Bone marrow (tissue), 2 donors: ENCODE measurements at regions not wholly inside any gene's neighbourhood (a gene's known extent, or its start where the extent isn't known, plus 50 kb on each side); places are given as distances from the start of the nearest gene placed in this dataset.

Experiments used
- DNase-seq, 2 donors: peaks; one replicate each; lab custom pipeline; 2025; lab: John Stamatoyannopoulos, UW

DNA sequence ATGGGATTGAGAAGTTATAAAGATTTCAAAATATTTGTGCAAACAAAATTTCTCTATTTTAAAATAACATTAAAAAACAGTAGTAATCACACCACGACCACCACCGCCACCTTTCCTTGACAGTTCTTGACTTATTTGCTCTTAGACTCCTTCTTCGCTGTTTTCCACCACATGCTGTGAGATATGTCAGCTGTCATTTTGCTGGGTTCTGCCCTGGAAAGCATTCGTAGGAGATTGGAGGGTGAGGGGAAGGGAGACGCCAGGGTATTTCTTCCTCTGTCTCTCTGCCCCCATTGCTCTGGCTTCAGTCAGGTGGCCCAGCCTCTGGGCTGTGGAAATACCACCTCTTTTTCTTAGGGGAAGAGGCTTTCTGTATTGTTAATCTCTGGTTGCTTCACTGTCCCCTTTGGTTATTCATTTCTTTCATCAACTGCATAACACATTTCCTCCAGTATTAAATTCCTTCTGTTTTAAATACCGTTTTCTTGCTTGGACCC, 186.2 kb downstream of the NEDD1 start:
- DNase-seq = no peak

- no peak for DNase-seq
Observed at GRCh38 chr12:97097734-97098133, 190.7 kb downstream of the NEDD1 start.

DNA sequence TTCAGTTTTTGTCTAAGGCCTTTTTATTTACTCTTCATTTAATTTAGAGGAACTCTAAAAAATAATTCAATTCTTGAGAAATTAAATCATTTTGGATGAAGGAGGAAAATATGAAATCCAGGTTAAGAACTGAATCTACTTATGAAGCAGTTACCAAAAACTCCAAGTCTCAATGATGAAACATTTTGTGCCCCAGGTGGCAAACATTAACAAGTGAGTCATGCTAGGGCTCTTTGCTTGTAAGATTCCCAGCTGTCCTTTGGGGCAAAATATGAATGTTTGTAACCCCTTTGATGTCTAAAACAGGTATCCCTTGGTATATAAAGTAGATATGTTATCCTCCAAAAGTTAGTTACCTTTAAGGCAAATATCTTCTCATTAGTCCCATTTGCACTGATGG, 202.4 kb downstream of the NEDD1 start:
- no peak for DNase-seq

DNA sequence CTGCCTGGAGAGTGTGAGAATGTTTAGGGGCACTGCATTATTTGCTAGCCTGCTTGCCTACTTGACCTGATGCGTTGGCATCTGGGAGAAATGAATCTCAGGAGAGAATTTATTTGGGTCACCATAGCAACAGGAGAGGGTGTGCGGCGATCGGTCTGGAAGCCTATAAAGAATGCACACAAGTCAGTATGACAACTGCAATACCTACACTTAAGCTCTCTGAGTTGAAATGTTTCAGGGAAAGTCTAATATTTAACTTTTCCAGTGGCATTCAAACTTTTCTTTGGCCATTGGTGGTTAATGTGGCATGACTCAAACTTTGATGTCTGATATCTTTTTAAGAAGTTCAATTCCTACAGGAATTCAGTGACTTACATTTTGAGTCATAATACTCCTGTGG, 205.1 kb downstream of the NEDD1 start:
- no peak for DNase-seq

DNA sequence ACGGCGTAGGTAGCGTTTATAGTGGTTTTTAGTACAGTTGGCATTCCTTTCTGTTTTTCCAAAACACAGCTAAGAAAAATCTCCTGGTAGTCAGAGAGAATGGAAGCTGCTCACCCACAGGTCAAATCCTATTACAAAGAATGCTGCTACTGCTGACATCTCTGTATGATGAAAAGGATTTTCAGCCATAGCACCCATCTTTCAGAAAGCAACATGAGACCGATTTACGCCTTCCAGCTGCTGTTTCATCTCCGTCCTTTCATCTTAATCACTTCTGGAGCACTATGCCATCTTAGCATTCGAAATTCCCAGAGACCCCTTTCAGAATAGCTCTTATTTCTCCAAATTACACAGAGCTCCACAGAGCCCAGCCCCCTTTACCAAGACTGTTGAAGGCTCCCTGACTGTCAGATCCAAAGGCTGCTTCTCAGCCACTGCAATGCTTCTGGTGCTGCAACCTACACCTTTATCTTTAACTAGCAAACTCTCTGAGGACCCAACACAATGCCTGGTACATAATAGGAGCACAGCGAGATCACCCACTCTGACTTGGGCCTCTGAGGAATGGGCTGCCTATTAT, 211.8 kb downstream of the NEDD1 start:
- DNase-seq = no peak

DNA sequence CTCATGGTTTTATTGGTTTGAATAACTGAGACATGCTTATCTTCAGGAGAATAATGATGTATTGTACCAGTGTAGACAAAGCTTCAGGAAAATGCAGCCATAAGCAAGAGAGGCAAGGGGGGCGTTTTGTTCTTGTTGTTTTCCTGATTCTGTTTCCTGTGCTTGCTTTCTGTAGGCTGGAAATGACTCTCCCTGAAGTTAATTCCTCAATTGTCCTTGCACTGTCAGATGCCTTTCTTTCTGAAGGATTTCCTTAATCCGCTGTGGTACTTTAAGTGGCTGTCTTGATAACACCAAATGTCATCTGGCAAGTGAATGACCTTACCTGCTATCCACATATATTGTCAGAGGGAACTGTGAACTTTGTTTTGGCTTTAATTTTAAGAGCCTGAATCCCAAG, 220.0 kb downstream of the NEDD1 start:
- no peak for DNase-seq

GRCh38 chr12:97131220-97131981, 224.3 kb downstream of the NEDD1 start:
- DNase-seq = no peak

GRCh38 chr12:97132270-97132669, 225.2 kb downstream of the NEDD1 start:
- DNase-seq = no peak

DNA sequence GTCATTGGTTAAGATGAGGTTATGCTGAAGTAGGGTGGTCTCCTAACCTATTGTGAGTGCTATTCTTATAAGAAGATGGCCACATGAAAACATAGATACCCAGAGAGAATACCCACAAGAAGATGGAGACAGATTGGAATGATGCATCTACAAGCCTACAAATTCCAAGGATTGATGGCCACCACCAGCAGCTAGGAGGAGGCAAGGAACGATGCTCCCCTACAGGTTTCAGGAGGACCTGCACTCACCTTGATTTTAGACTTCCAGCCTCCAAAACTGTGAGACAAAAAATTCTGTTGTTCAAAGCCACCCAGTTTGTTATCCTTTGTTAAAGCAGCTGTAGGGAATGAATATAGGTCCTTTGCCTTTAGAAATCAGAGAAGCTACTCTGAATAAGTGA, 227.4 kb downstream of the NEDD1 start:
- DNase-seq = no peak

- no peak for DNase-seq
Observed at GRCh38 chr12:97140355-97140754, 233.3 kb downstream of the NEDD1 start.

GRCh38 chr12:97142737-97143410, 235.8 kb downstream of the NEDD1 start:
- no peak for DNase-seq

DNA sequence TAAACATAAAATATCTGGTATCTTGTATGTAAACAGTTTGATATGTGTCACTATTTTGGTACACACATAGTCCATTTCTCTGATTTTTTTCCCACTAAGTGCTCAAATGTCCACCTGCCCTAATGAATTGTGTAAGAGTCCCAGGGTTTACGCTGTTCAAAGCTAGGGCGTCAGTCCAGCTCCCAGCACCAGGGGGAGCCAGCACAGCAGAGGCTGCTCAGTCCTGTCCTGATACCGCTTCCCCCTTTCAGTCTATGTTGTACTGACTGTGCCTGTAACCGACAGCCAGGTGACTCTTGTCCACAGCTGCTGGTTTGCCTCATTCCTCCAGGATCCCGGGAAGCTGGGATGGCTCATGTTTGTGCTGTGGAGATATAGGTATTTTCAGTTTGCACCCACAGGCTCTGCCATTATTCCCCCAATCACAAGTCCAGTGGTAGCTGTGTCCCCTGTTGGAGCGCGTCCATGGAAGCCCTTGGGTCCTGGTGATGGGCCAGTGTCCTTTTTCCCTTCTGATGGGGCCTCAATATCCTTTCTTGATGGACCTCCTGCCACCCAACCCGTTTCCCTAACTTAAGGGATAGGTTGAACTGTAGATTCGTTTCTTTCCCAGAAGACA, 242.0 kb downstream of the NEDD1 start:
- peak in 1 of 2 donors; percentile 1 for DNase-seq

DNA sequence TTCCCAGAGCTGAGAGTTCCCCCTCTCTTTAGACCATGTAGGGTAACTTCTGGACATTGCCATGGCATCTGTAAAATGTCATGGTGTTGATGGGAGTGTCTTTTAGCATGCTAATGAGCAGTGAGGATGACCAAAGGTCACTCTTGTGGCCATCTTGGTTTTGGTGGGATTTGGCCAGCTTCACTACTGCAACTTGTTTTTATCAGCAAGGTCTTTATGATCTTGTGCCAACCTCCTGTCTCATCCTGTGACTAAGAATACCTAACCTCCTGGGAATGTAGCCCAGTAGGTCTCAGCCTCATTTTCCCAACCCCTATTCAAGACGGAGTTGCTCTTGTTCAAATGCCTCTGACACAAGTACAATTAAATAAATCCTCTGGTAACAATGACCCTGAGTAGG, 244.4 kb downstream of the NEDD1 start:
- no peak for DNase-seq

DNA sequence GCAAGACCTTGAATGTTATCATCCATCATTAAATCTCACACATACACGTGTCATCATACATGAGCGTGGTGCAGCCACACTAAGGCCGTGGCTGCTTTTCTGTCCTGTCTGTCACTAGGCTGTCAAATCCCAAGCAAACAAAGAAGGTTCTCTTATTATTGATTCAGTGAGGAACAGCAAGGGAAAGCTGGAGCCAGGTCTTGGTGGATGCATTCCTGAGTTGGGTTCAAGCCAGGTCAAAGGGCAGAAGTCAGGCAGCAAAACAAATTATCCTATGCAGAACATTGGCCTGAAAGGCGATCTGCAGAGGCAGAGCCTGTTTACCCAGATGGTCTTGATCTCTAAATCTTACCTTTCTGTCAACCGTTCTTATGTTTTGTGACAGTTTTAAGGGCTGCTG, 252.3 kb downstream of the NEDD1 start:
- DNase-seq = no peak

GRCh38 chr12:97160277-97160676, 253.2 kb downstream of the NEDD1 start:
- no peak for DNase-seq

- no peak for DNase-seq
Observed at GRCh38 chr12:97162173-97162572, 255.1 kb downstream of the NEDD1 start.

DNA sequence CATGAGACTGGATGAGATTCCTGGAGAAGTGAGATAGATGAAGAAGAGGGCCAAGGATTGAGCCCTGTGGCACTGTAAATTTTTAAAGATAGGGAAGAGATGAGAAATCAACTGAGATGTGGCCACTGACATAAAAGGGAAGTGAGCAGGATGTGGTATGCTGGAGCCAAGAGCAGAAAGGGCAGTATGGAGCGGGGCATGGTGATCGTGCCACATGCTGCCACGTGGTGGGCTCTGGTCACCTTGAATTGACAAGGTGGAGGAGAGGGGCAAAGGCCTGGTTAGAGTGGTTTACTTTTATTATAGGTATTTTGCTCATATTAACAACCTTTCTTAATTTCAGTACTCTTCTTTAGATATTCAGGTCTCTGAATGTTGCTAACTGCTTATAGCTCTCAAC, 257.9 kb downstream of the NEDD1 start:
- no peak for DNase-seq

- no peak for DNase-seq
Observed at GRCh38 chr12:97167598-97167997, 260.5 kb downstream of the NEDD1 start.

DNA sequence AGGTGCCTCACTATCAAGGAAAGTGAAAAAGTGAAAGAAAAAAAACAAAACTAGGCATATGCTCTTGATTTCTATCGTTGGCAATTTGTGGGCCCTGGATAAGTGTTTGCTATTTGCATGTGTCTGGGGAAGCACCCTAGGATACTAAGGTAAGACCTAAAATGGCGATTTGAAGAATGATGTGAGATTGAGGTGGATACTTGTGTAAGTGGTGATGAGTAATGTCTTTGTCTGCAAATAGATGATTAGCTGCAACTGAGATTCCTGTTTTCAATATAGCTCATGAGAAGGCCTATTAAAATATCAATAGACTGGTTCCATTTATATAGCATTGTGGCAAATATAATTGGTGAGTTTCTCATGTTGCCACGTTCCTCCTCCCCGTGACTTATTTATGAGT, 261.7 kb downstream of the NEDD1 start:
- no peak for DNase-seq

DNA sequence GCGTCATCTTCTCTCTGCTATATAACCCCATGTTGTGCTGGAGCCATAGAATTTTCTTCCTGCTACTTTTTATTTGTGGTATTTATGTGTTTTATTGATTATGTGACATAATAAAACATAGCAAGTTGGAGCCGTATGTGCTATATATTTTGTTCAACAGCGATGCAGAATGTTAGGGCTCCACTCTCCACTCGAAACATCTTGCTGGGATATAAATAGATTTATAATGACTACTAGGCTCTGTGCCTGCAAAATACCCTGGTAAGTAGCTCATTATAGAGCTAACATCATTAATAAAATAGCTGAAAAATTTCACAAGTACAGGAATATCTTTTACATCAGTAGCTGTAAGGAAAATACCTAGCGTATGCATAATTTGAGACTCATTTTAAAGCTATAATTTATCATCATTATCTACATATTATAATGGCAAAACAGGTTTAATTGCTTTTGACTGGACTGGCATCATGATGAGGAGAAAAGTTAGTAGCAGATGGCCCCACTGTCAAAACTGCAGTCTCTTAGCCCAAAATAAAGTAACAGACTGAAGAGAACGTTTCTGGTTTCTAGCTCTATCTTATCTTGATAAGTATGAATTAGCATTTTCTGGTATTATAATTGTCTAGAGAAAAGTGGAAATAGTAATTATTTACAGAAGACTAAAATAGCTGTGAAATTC, 263.0 kb downstream of the NEDD1 start:
- no peak for DNase-seq

- DNase-seq = no peak
Observed at GRCh38 chr12:97173688-97174410, 266.8 kb downstream of the NEDD1 start.

DNA sequence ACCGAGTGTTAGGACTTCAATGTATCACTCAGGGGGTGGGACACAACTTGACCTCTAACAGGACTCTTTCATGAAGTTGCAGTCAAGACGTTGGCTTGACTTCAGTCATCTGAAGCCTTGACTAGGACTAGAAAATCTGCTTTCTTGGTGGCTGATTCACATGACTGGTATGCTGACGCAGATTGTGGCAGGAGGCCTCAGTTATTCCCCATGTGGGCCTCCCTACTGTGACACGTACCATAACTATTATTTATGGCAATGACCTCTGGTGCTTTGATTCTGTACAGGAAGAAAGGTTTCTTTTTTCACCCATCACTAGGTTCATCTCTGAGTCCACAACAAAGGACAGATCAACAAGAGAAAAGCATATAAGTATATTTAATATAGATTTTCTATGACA, 270.4 kb downstream of the NEDD1 start:
- no peak for DNase-seq
